GM12878 (cell line): ENCODE measurements at regions not wholly inside any gene's neighbourhood (a gene's known extent, or its start where the extent isn't known, plus 50 kb on each side); places are given as distances from the start of the nearest gene placed in this dataset.

Source experiments
- ATAC-seq: fragments of 200-7000 bp; cut with Tn5 transposase; 3 replicates; pipeline ENCODE4 v1.9.1; 2020; ENCODE audit warnings: mild to moderate bottlenecking, moderate library complexity
- BruUV-seq: library from RNA; stranded (reverse); fragments of 400-500 nt; replicated peaks from 2 replicates; lab custom pipeline; 2021; lab: Mats Ljungman, UMichigan
- CTCF ChIA-PET: fragments of 300-600 bp; sonication (Branson Sonifier 250); formaldehyde crosslinking; extraction: SDS; loops from one replicate; lab custom pipeline; 2021; ENCODE audit warnings: inconsistent platforms; lab: Yijun Ruan, JAX
- POLR2A ChIA-PET: fragments of 350-600 bp; formaldehyde crosslinking; extraction: SDS; loops from one replicate; lab custom pipeline; 2021; ENCODE audit warnings: inconsistent platforms; lab: Charles Lee
- RAD21 ChIA-PET: fragments of 300-600 bp; sonication (Branson Sonifier 250); formaldehyde crosslinking; loops from one replicate; lab custom pipeline; 2023; ENCODE audit warnings: antibody characterized with exemption; ENCODE audit not compliant: unreplicated experiment; lab: Charles Lee
- SMC1A ChIA-PET: fragments of 300-600 bp; sonication (Branson Sonifier 250); formaldehyde crosslinking; loops from one replicate; lab custom pipeline; 2023; ENCODE audit not compliant: unreplicated experiment, uncharacterized antibody; lab: Charles Lee
- DNase-seq: peaks from one replicate; pipeline ENCODE4 v3.0.0-alpha.2; 2011; ENCODE audit warnings: low read depth, low spot score
- FAIRE-seq: peaks from 3 replicates; lab custom pipeline; 2011; peaks lifted over from hg19 to GRCh38; lab: Jason Lieb, UNC
- H2AFZ ChIP-seq: 2 replicates; pipeline ENCODE4 v1.6.0; 2011; ENCODE audit warnings: low read depth, low read length, control low read depth; ENCODE audit not compliant: control insufficient read depth
- H3K27ac ChIP-seq: 2 replicates; pipeline ENCODE4 v1.5.1; 2011; ENCODE audit warnings: control low read depth; ENCODE audit not compliant: control insufficient read depth, insufficient read depth
- H3K27me3 ChIP-seq, 2 experiments: replicated peaks in 1 of 2; 2 replicates each; pipeline versions ENCODE4 v1.6.0 to v1.6.1; 2011; ENCODE audit warnings: low read length in 1 of 2; ENCODE audit not compliant: control insufficient read depth in 2 of 2, insufficient read depth in 2 of 2
- H3K36me3 ChIP-seq, 2 experiments: 2 replicates each; pipeline ENCODE4 v1.5.1; 2011; ENCODE audit warnings: low read length in 1 of 2; ENCODE audit not compliant: control insufficient read depth in 2 of 2, insufficient read depth in 2 of 2
- H3K4me1 ChIP-seq: 2 replicates; pipeline ENCODE4 v1.6.1; 2011; ENCODE audit warnings: mild to moderate bottlenecking, low read length, moderate library complexity, mixed read lengths; ENCODE audit not compliant: control insufficient read depth, insufficient read depth
- H3K4me2 ChIP-seq: 2 replicates; pipeline ENCODE4 v1.6.0; 2011; ENCODE audit warnings: control low read depth; ENCODE audit not compliant: control insufficient read depth, insufficient read depth
- H3K4me3 ChIP-seq: fragments of 200-600 bp; sonication (generic); 2 replicates; pipeline ENCODE4 v1.5.1; 2016
- H3K79me2 ChIP-seq: 2 replicates; pipeline ENCODE4 v1.6.0; 2011; ENCODE audit warnings: low read length; ENCODE audit not compliant: control insufficient read depth, insufficient read depth
- H3K9ac ChIP-seq: 2 replicates; pipeline ENCODE4 v1.8.0; 2011; ENCODE audit warnings: low read length, control low read depth, mixed read lengths; ENCODE audit not compliant: control insufficient read depth, insufficient read depth
- H3K9me3 ChIP-seq: replicated peaks from 3 replicates; pipeline ENCODE4 v1.5.1; 2011; ENCODE audit warnings: mild to moderate bottlenecking, low read length; ENCODE audit not compliant: control insufficient read depth, insufficient read depth
- H4K20me1 ChIP-seq: 2 replicates; pipeline ENCODE4 v1.6.0; 2011; ENCODE audit not compliant: control insufficient read depth, insufficient read depth
- BMI1 ChIP-seq: fragments of 450-650 bp; IDR thresholded peaks from 2 replicates; pipeline ENCODE4 v1.6.1; 2016; ENCODE audit warnings: mild to moderate bottlenecking, moderate library complexity, borderline replicate concordance
- EP300 ChIP-seq, 2 experiments: fragments of 150-350 bp in 1 of 2; IDR thresholded peaks; 2 replicates each; pipeline ENCODE4 v1.6.1; 2011 to 2012; ENCODE audit warnings: low read depth in 2 of 2, low read length in 2 of 2, borderline replicate concordance in 1 of 2, improper control_type of control experiment in 1 of 2, inconsistent platforms in 1 of 2; ENCODE audit not compliant: control insufficient read depth in 1 of 2
- FOXK2 ChIP-seq: fragments of 450-650 bp; IDR thresholded peaks from 2 replicates; pipeline ENCODE4 v1.6.1; 2017; ENCODE audit warnings: mild to moderate bottlenecking, moderate library complexity
- GATAD2B ChIP-seq: fragments of 450-650 bp; conservative IDR thresholded peaks from 2 replicates; pipeline ENCODE4 v1.6.1; 2017; ENCODE audit warnings: low read depth, mild to moderate bottlenecking, moderate library complexity
- NR2F1 ChIP-seq: fragments of 450-650 bp; conservative IDR thresholded peaks from 2 replicates; pipeline ENCODE4 v1.6.1; 2017; ENCODE audit warnings: mild to moderate bottlenecking
- SPI1 ChIP-seq: IDR thresholded peaks from 2 replicates; pipeline ENCODE4 v1.6.1; 2011; ENCODE audit warnings: low read depth, mild to moderate bottlenecking, low read length, moderate library complexity, borderline replicate concordance; ENCODE audit not compliant: insufficient read depth
- SREBF2 ChIP-seq: IDR thresholded peaks from 2 replicates; pipeline ENCODE4 v1.6.1; 2012; ENCODE audit warnings: mild to moderate bottlenecking, low read length
- TARDBP ChIP-seq: IDR thresholded peaks from 2 replicates; pipeline ENCODE4 v1.6.1; 2016; ENCODE audit warnings: borderline replicate concordance
- TCF12 ChIP-seq: IDR thresholded peaks from 2 replicates; pipeline ENCODE4 v1.6.1; 2011; ENCODE audit warnings: low read depth, mild to moderate bottlenecking, low read length
- WRNIP1 ChIP-seq: IDR thresholded peaks from 2 replicates; pipeline ENCODE4 v1.6.1; 2011; ENCODE audit warnings: low read depth, low read length, improper control_type of control experiment, borderline replicate concordance
- ZNF384 ChIP-seq: IDR thresholded peaks from 2 replicates; pipeline ENCODE4 v1.6.1; 2012; ENCODE audit warnings: low read depth, mild to moderate bottlenecking, low read length, improper control_type of control experiment, borderline replicate concordance
- WGBS: methylation state at CpG from one replicate; pipeline ENCODE4 v1.1.6; 2016; ENCODE audit warnings: low lambda C conversion rate; ENCODE audit not compliant: insufficient replicate concordance, insufficient coverage; ENCODE audit errors: missing lambda C conversion rate; 5-methylcytosine and 5-hydroxymethylcytosine counted together
- in situ Hi-C: fragments of 300-500 bp; cut with MboI; formaldehyde crosslinking; loops from 9 replicates; pipeline ENCODE4 v1.14.3; 2018; ENCODE audit warnings: mixed read lengths
- intact Hi-C: fragments of 100-400 bp; cut with micrococcal nuclease; formaldehyde crosslinking; loops from one replicate; pipeline ENCODE4 v1.14.2; 2022; ENCODE audit not compliant: unreplicated experiment
- TF ChIP-seq, protein P1 (sequence below): IDR thresholded peaks from 2 replicates; pipeline ENCODE4 v1.6.1; 2012; ENCODE audit warnings: low read depth, low read length, improper control_type of control experiment

DNA sequence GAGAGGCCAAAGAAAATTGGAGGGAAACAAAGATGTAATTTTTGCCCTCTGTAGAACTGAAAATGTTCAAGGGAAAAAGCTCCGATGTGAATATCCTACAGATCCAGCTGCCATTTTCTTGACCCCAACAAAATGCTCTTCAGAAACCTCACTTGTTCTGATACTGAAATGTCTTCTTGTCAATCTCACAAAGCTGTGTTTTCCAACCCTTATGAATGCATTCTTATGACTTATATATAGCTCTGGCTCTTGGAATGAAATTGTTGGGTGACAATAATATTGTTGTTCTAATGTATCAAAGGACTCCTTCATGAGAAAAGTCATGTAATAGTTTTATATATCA is 157.1 kb upstream of the TGFBR2 start:
- POLR2A ChIA-PET, result interaction anchor here (1.1 kb wide), 1 partner anchor 9 kb away, joined by 3 read pairs; no protein-coding TSS in a partner anchor
- SMC1A ChIA-PET, result no interaction called here
- no peak for TF ChIP-seq SREBF2
- TF ChIP-seq WRNIP1, result no peak
- no peak for TF ChIP-seq EP300 (IDR thresholded peaks at IDR 0.05; ENCODE audit: borderline replicate concordance in 1 of 2, control insufficient read depth in 1 of 2, low read depth in 2 of 2, low read length in 2 of 2)
- no peak for TF ChIP-seq TARDBP
- TF ChIP-seq NR2F1, result no peak
- TF ChIP-seq BMI1, result no peak
- no peak for TF ChIP-seq TCF12
- TF ChIP-seq FOXK2, result no peak
- TF ChIP-seq ZNF384, result no peak
- TF ChIP-seq, protein P1, sequence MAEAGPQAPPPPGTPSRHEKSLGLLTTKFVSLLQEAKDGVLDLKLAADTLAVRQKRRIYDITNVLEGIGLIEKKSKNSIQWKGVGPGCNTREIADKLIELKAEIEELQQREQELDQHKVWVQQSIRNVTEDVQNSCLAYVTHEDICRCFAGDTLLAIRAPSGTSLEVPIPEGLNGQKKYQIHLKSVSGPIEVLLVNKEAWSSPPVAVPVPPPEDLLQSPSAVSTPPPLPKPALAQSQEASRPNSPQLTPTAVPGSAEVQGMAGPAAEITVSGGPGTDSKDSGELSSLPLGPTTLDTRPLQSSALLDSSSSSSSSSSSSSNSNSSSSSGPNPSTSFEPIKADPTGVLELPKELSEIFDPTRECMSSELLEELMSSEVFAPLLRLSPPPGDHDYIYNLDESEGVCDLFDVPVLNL, result no peak
- no peak for TF ChIP-seq SPI1
- TF ChIP-seq GATAD2B, result no peak
- RAD21 ChIA-PET, result no interaction called here
- ATAC-seq (no peak), DNase-seq (no peak), FAIRE-seq (no peak)
- intact Hi-C loops (loop anchor here (10.0 kb wide), 1 partner anchor 246 kb away; no protein-coding TSS in a partner anchor), in situ Hi-C loops (no loop called here)
- Histone ChIP-seq H3K36me3 (no peaks in the 10 kb centered on the region), H3K79me2 (no peaks in the 10 kb centered on the region), H4K20me1 (no peaks in the 10 kb centered on the region), H3K4me2 (no peak overlapping the region), H3K4me1 (no peaks in the 10 kb centered on the region), H3K27me3 (no peaks in the 10 kb centered on the region), H2AFZ (no peak overlapping the region), H3K4me3 (no peak overlapping the region), H3K9me3 (no peaks in the 10 kb centered on the region), H3K27ac (no peak overlapping the region), H3K9ac (no peak overlapping the region)
- no TSS peak for BruUV-seq
- WGBS, result 83% methylated on average over 1 of the region's 1 CpG
- CTCF ChIA-PET, result no interaction called here
